ENCODE measurements at regions not wholly inside any gene's neighbourhood (a gene's known extent, or its start where the extent isn't known, plus 50 kb on each side); places are given as distances from the start of the nearest gene placed in this dataset.

GRCh38 chr2:123438251-123438650 is 586.8 kb upstream of the CNTNAP5 start:
- ChIA-PET RAD21 (ENCODE audit: unreplicated experiment) (no interaction called here), SMC1A (ENCODE audit: uncharacterized antibody, unreplicated experiment) (no interaction called here), CTCF (no interaction called here), POLR2A (no interaction called here)
- H2AFZ ChIP-seq (ENCODE audit: control insufficient read depth, low read depth, low read length), result no peak overlapping the region
- no peaks in the 10 kb centered on the region for H3K36me3 ChIP-seq (ENCODE audit: control insufficient read depth in 2 of 2, insufficient read depth in 2 of 2, low read length in 1 of 2)
- BruUV-seq (replicated peaks), result no TSS peak
- ATAC-seq (no peak), FAIRE-seq (no peak), DNase-seq (ENCODE audit: low read depth, low spot score) (no peak)
- 0% methylated on average over 1 of the region's 1 CpG for WGBS (ENCODE audit: insufficient coverage, insufficient replicate concordance, low lambda C conversion rate, missing lambda C conversion rate)
- no peaks in the 10 kb centered on the region for H3K27me3 ChIP-seq (replicated peaks in 1 of 2; ENCODE audit: control insufficient read depth in 2 of 2, insufficient read depth in 2 of 2, low read length in 1 of 2)
- no peaks in the 10 kb centered on the region for H3K79me2 ChIP-seq (ENCODE audit: control insufficient read depth, insufficient read depth, low read length)
- in situ Hi-C loops (cut with MboI) (no loop called here), intact Hi-C loops (cut with micrococcal nuclease; ENCODE audit: unreplicated experiment) (no loop called here)
- TF ChIP-seq, protein P1, sequence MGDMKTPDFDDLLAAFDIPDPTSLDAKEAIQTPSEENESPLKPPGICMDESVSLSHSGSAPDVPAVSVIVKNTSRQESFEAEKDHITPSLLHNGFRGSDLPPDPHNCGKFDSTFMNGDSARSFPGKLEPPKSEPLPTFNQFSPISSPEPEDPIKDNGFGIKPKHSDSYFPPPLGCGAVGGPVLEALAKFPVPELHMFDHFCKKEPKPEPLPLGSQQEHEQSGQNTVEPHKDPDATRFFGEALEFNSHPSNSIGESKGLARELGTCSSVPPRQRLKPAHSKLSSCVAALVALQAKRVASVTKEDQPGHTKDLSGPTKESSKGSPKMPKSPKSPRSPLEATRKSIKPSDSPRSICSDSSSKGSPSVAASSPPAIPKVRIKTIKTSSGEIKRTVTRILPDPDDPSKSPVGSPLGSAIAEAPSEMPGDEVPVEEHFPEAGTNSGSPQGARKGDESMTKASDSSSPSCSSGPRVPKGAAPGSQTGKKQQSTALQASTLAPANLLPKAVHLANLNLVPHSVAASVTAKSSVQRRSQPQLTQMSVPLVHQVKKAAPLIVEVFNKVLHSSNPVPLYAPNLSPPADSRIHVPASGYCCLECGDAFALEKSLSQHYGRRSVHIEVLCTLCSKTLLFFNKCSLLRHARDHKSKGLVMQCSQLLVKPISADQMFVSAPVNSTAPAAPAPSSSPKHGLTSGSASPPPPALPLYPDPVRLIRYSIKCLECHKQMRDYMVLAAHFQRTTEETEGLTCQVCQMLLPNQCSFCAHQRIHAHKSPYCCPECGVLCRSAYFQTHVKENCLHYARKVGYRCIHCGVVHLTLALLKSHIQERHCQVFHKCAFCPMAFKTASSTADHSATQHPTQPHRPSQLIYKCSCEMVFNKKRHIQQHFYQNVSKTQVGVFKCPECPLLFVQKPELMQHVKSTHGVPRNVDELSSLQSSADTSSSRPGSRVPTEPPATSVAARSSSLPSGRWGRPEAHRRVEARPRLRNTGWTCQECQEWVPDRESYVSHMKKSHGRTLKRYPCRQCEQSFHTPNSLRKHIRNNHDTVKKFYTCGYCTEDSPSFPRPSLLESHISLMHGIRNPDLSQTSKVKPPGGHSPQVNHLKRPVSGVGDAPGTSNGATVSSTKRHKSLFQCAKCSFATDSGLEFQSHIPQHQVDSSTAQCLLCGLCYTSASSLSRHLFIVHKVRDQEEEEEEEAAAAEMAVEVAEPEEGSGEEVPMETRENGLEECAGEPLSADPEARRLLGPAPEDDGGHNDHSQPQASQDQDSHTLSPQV (IDR thresholded peaks at IDR 0.05), result no peak
- TF ChIP-seq ZSCAN29 (IDR thresholded peaks at IDR 0.05) (no peak), SIX5 (IDR thresholded peaks at IDR 0.05; ENCODE audit: low read depth, low read length, severe bottlenecking) (no peak), PRDM15 (CRISPR knock-in tag; IDR thresholded peaks at IDR 0.05) (no peak), NR2C2 (IDR thresholded peaks at IDR 0.05; ENCODE audit: borderline replicate concordance, control insufficient read depth, insufficient read length, low read depth) (no peak), CREM (IDR thresholded peaks at IDR 0.05; ENCODE audit: low read depth) (no peak)
- no peak overlapping the region for H3K27ac ChIP-seq (ENCODE audit: control insufficient read depth, insufficient read depth)
- H4K20me1 ChIP-seq (ENCODE audit: control insufficient read depth, insufficient read depth), result no peaks in the 10 kb centered on the region
- H3K4me1 ChIP-seq (ENCODE audit: control insufficient read depth, insufficient read depth, low read length), result no peaks in the 10 kb centered on the region
- no peak overlapping the region for H3K4me2 ChIP-seq (ENCODE audit: control insufficient read depth, insufficient read depth)
- H3K9me3 ChIP-seq (replicated peaks; ENCODE audit: control insufficient read depth, insufficient read depth, low read length), result no peaks in the 10 kb centered on the region
- H3K4me3 ChIP-seq, result no peak overlapping the region
- no peak overlapping the region for H3K9ac ChIP-seq (ENCODE audit: control insufficient read depth, insufficient read depth, low read length)
